Activated T-cell treated with anti-CD3 and anti-CD28 coated beads, Interleukin-2, amount 50 U/mL, for 4 hours (primary cell): ENCODE measurements at regions not wholly inside any gene's neighbourhood (a gene's known extent, or its start where the extent isn't known, plus 50 kb on each side); places are given as distances from the start of the nearest gene placed in this dataset.
A peak's percentile ranks its signal among the peaks of the same experiment; 100 is the strongest.
"Not testable (repeated sequence)": the region's sequence is repeated elsewhere in the genome, so short reads cannot be mapped to it uniquely, and the experiment has no call there.

Experiments used
- ATAC-seq, 2 donors: fragments of 200-7000 bp; cut with Tn5 transposase; one replicate each; pipeline ENCODE4 v1.10.0; 2021
- DNase-seq: peaks from one replicate; pipeline ENCODE4 v3.0.0-alpha.2; 2020
- H3K27me3 Mint-ChIP-seq: one replicate; pipeline ENCODE4 v1.8.0; 2021; ENCODE audit warnings: low read depth, mixed read lengths
- H3K36me3 Mint-ChIP-seq: one replicate; pipeline ENCODE4 v1.8.0; 2022; ENCODE audit warnings: mixed read lengths; ENCODE audit not compliant: insufficient read depth
- H3K4me1 Mint-ChIP-seq: one replicate; pipeline ENCODE4 v1.8.0; 2021; ENCODE audit warnings: low read depth, mixed read lengths
- H3K4me3 Mint-ChIP-seq: one replicate; pipeline ENCODE4 v1.8.0; 2021; ENCODE audit warnings: mild to moderate bottlenecking, moderate library complexity, mixed read lengths
- H3K9me3 Mint-ChIP-seq: one replicate; pipeline ENCODE4 v1.8.0; 2021; ENCODE audit warnings: mixed read lengths

DNA sequence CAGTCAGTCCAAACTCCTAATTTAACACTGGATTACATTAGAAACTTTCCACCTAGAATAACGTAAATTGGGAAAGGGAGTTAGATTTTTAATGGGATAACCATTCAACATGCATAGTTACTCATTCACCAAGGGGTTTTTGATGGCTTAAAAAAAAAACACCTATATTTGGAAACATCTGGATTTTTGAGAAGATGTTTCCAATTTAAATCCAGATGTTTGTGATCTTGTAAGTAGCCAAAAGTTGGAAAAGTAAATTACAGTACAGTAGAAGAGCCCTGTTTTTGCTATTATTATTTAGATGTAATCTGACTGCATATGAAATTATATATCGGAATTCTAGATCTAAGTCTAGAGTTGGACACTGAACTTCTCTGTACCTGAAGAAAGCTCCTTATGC lies 478.2 kb downstream of the CD83 start:
- Mint-ChIP-seq H3K4me1 (peaks cover 6% of the 10 kb centered on the region), H3K9me3 (no peaks in the 10 kb centered on the region), H3K4me3 (no peak overlapping the region), H3K27me3 (no peaks in the 10 kb centered on the region), H3K36me3 (no peaks in the 10 kb centered on the region)
- ATAC-seq: no peak
- no peak for DNase-seq

DNA sequence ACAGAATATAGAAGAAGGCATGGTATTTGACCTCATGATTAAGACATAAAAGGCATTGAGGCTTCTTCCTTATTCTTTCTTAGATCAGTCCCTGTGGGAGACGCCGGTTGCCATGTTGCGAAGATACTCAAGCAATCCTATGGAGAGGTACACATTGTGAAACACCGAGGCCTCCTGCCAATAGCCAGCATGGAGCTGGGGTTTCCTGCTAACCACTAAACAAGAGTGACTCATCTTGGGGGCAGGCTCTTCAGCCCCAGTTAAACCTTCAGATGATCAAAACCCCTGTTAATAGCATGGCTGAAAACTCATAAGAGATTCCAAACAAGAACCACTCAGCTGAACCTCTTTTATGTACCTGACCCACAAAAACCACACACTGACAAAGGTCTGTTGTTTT lies 478.8 kb downstream of the CD83 start:
- Mint-ChIP-seq H3K36me3 (no peaks in the 10 kb centered on the region), H3K4me1 (peaks cover 6% of the 10 kb centered on the region), H3K9me3 (no peaks in the 10 kb centered on the region), H3K4me3 (no peak overlapping the region), H3K27me3 (no peaks in the 10 kb centered on the region)
- peak; percentile 67 to 72 for ATAC-seq
- no peak for DNase-seq

DNA sequence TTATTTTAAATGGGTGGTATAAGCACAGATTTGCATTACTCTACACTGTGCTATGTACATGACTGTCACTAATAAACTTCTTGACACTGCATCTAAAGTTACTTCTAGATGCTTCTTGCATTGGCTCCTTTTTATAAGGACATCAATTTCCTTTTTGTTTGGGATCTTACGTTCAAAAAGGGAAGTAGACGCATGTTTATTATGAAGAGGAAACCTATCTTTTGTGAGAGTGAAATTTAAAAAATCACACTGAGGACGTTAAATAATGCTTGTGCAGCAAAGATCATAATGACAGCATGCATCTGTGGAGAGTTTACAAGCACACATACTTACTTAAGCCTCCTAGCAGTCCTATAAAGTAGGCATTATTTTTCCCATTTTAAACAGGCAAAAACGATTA lies 479.5 kb downstream of the CD83 start:
- H3K27me3 Mint-ChIP-seq: no peaks in the 10 kb centered on the region

DNA sequence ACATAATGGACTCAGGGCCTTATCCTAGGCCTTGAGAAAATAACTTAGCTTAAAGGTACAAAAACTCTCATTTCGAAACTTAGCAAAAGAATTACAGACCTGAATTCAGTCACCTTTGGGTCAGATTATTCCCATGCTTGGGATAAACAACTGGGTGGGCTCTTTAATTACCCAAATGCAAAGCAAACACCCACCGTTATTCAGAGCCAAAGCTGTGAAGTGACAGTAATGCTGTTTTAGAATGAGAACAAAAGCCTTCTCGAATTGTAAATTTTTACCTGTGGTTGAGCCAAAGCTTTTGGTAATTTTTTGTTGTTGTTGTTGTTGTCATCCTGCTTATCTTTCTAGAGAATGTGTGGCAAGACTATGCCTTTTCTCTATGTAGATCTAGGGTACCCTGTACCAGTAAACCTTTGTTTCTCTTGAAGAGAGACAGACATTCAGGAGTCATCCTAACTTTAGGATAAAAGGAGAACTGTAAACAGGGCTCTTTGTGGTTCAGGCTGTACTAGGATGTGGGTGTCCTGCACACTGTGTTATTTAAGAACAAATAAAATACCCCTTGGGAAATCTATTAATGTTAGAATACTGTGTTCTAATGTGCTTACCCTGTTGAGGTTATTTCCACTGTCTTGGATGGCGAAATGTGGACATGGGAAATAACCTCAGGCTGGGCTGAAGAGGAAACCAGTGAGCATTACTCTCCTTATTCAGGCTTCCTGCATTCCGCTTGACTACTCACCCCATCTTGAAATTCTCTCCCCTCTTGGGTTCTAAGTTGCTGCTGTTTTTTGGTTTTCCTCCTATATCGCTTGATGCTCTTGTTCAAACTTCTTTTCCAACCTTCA lies 480.7 kb downstream of the CD83 start:
- Mint-ChIP-seq H3K4me1 (peaks cover 6% of the 10 kb centered on the region), H3K27me3 (no peaks in the 10 kb centered on the region), H3K4me3 (no peak overlapping the region), H3K9me3 (no peaks in the 10 kb centered on the region), H3K36me3 (no peaks in the 10 kb centered on the region)
- no peak for DNase-seq
- no peak for ATAC-seq

More for the DNA sequence above, 479.5 kb downstream of the CD83 start:
- no peak for ATAC-seq
- Mint-ChIP-seq H3K9me3 (no peaks in the 10 kb centered on the region), H3K36me3 (no peaks in the 10 kb centered on the region), H3K4me3 (no peak overlapping the region), H3K4me1 (peaks cover 6% of the 10 kb centered on the region)
- no peak for DNase-seq

DNA sequence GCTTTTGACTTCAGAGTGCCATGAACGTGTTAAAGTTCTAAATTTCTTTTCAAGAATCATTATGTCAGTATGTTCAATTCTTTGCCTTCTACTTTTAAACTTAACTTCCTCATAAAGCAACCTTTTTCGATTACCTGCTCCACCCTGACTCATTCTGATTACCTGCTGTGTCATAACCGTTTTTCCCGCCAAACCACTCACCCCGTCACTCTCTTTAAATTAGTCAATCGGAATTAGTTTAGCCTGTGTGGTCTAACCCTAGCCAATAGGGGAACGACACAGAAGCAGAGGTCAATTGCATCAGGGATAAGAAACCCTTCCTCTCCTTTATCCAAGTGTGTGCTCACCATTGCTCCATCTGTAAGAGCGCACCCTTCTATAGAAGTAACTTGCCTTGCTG lies 482.7 kb downstream of the CD83 start:
- not testable (repeated sequence) for H3K27me3 Mint-ChIP-seq, H3K9me3 Mint-ChIP-seq, H3K4me1 Mint-ChIP-seq, H3K36me3 Mint-ChIP-seq, H3K4me3 Mint-ChIP-seq, DNase-seq, ATAC-seq

DNA sequence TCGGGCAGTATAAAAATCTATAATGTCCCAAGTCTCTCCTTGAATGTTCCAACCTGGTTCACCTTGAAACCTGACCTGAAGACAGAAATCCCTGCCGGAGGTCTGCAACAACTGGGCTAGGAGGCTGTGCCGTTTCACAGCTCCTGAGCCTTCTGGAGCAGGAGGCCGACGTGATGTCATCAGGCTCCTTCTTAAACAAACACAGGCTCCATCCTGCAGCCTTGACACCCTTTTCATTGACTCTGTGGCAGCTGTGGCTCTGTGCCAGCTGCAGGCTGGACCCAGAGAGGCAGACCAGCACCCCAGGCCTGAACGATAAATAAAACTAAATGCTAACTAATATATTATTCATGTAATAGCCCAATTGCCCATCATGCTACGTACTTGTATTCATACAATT lies 483.9 kb downstream of the CD83 start:
- DNase-seq (no peak), ATAC-seq (no peak)
- Mint-ChIP-seq H3K27me3 (no peaks in the 10 kb centered on the region), H3K4me3 (no peak overlapping the region), H3K36me3 (no peaks in the 10 kb centered on the region), H3K9me3 (no peaks in the 10 kb centered on the region), H3K4me1 (peaks cover 4% of the 10 kb centered on the region)

DNA sequence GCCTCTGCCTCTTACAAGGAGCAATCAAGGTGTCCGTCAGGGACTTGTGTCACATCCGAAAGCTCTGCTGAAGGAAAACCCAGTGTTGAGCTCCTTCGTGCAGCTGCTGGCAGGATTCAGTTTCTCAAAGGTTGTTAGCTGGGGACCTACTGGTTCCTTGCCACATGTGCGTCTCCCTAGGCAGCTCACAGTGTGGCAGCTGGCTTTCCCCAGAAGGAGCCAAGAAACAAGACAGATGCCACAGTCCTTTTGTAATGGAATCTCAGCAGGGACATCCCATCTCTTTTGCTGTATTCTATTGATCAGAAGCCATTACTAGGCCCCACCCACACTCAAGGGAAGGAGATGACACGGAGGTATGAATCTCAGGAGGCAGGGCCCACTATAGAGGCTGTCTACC lies 488.8 kb downstream of the CD83 start:
- Mint-ChIP-seq H3K4me1 (no peaks in the 10 kb centered on the region), H3K9me3 (no peaks in the 10 kb centered on the region), H3K27me3 (no peaks in the 10 kb centered on the region)

DNA sequence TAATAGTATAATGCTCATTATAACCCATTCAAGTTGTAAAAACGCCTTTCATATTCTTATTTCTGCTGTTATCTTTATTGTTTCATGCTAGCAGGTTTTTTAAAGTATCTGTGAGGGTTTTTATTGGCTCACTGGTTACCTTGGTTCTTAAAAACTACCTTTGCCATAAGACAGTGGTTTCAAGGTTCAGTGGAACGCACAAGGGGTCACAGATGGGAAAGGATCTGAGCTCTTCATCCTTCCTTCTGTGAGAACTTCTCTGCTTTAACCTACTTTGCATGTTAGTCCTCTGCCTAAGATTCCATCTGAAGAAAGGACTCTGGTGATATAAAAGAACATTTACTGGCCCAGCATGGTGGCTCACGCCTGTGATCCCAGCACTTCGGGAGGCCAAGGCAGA lies 492.6 kb downstream of the CD83 start:
- DNase-seq: no peak
- no peaks in the 10 kb centered on the region for H3K4me1 Mint-ChIP-seq
- H3K27me3 Mint-ChIP-seq: no peaks in the 10 kb centered on the region
- H3K4me3 Mint-ChIP-seq: no peak overlapping the region
- no peaks in the 10 kb centered on the region for H3K36me3 Mint-ChIP-seq
- no peak for ATAC-seq
- H3K9me3 Mint-ChIP-seq: no peaks in the 10 kb centered on the region

More for the DNA sequence above, 488.8 kb downstream of the CD83 start:
- Mint-ChIP-seq H3K36me3 (no peaks in the 10 kb centered on the region), H3K4me3 (no peak overlapping the region)
- DNase-seq (no peak), ATAC-seq (no peak)

DNA sequence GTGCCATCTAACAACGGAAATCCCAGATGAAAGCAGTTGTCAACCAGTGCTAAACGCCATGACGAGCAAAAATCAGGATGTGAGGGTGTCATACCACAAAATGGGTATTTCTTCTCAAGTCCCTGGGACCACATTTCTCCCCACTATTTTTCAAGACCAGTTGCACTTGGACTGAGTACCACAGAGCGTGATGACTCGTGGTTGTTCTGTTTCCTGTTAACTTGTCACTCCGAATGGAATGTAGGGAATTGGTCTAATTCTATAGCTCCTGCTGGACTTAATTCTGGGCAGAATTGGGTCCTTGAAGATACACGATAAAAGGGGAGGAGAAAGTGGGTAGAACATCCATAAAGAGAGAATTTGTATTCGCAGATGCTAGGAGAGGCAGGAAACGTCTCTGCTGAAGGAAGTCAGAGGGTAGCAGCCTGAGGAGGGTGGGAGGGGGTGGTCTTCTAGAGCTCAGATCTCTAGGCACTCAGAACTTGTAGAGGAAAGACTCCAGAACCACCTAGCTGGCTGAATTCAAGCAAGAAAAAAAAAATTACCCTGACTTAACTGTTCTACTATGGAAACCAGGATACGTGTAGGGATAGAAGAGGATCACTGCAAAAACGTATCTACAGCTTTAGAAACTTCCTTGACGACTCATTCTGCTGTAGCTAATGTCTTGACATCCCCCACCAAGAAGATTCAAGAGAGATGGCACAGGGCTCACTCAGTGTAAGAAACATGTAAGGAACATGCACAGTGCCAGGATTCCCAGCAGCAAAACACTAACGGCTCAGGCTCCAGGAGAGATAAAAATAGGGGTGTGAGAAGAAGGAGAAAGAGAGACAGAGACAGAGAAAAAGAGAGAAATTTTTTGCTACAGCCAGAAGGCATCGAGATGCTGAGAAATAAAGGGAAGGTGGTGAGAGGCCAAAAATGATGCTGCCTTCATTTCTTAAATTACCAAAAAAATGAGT lies 494.7 kb downstream of the CD83 start:
- ATAC-seq (no peak), DNase-seq (no peak)
- no peak overlapping the region for H3K4me3 Mint-ChIP-seq
- H3K36me3 Mint-ChIP-seq: no peaks in the 10 kb centered on the region
- H3K4me1 Mint-ChIP-seq: no peaks in the 10 kb centered on the region
- H3K27me3 Mint-ChIP-seq: no peaks in the 10 kb centered on the region
- peaks cover 5% of the 10 kb centered on the region for H3K9me3 Mint-ChIP-seq

DNA sequence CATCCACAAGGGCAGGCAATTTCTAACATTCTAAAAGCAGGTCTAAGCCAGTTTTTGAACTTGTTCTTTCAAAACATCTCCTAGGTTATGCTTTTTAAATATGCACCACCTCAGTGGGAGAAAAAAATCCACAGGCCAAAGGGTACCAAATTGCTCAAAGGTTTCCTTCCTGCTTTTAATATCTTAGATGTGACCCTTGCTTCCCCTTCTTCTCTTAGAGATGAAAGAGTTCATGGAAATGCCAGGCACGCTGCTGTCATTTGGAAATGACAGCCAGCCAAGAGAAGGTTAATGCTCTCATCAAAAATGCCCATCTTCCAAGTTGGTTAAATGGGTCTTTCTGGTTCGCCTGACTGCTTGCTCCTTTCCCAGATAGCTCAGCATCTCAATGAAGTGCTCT lies 497.1 kb downstream of the CD83 start:
- Mint-ChIP-seq H3K27me3 (no peaks in the 10 kb centered on the region), H3K9me3 (peaks cover 5% of the 10 kb centered on the region), H3K36me3 (no peaks in the 10 kb centered on the region), H3K4me1 (no peaks in the 10 kb centered on the region), H3K4me3 (no peak overlapping the region)
- ATAC-seq (no peak), DNase-seq (no peak)

DNA sequence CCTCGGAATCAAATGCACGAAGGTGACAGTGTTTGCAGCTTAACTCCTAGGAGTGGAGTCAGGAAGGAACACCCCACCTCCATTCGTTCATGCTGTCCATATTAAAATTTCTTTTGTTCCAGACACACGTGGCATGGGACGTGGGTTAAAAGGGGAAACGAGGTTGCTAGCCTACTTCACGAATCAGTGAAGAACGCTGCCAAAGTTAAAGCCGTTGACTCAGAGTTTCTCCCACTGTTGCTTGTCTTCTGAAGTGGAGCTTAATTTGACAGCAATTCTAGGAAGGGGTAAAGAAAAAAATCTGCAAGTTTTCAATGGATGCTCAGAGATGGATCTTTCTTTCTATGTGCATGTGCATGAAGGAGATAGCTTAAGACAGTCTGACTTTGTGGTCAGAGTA lies 499.1 kb downstream of the CD83 start:
- ATAC-seq (no peak), DNase-seq (no peak)
- Mint-ChIP-seq H3K36me3 (no peaks in the 10 kb centered on the region), H3K4me3 (no peak overlapping the region), H3K9me3 (peaks cover 5% of the 10 kb centered on the region), H3K27me3 (no peaks in the 10 kb centered on the region), H3K4me1 (peaks cover 3% of the 10 kb centered on the region)

DNA sequence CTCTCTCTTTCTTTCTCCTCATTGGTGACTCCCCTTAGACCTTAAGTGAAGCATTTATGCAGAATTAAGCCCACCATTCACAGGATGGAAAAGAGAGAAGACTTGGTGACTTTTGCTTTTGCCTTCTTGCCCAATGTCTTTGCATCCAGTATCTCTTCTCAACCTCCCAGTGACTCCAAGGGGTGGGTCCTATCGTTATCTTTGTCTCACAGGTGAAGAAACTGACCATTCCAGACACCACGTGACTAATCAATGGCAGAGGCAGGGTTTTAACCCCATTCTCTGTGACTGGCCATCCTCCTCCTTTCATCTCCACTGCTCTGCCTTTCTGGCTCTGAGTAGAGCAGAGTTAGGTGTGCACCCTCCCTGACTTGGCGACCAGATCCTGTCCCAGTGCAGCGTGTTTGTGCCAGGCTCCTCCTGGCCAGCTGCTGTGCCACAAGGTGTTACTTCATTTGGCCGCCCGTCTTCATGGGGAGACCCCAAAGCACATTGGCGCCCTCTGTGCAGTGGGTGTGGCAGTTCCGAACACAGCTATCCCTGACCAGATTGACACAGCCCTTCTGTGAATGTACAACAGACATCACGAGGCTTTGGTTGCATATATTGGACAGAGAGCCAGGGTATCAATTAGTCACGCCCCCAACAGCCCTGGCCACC lies 501.3 kb downstream of the CD83 start:
- peaks cover 16% of the 10 kb centered on the region for H3K4me1 Mint-ChIP-seq
- no peaks in the 10 kb centered on the region for H3K36me3 Mint-ChIP-seq
- peaks cover 5% of the 10 kb centered on the region for H3K9me3 Mint-ChIP-seq
- H3K4me3 Mint-ChIP-seq: no peak overlapping the region
- no peaks in the 10 kb centered on the region for H3K27me3 Mint-ChIP-seq
- ATAC-seq (no peak), DNase-seq (no peak)

DNA sequence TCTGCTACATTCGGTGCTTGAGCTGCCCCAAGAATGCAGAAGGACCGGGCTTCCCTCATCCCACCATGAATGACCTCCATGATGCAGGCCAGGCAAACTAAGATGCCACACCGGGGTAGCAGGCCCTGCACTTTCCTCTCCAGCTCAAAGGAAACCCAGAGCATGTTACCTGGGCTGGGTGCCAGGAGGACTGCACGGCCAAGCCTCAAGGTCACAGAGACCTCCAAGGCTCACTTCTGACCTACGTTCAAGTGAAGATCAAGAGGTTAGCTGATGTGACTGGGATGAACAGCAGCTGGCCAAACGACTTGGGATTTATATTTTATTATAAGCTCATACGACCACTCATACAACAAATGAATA lies 501.8 kb downstream of the CD83 start:
- ATAC-seq: no peak
- H3K36me3 Mint-ChIP-seq: no peaks in the 10 kb centered on the region
- H3K9me3 Mint-ChIP-seq: peaks cover 5% of the 10 kb centered on the region
- H3K27me3 Mint-ChIP-seq: no peaks in the 10 kb centered on the region
- DNase-seq: no peak
- peaks cover 16% of the 10 kb centered on the region for H3K4me1 Mint-ChIP-seq
- no peak overlapping the region for H3K4me3 Mint-ChIP-seq

DNA sequence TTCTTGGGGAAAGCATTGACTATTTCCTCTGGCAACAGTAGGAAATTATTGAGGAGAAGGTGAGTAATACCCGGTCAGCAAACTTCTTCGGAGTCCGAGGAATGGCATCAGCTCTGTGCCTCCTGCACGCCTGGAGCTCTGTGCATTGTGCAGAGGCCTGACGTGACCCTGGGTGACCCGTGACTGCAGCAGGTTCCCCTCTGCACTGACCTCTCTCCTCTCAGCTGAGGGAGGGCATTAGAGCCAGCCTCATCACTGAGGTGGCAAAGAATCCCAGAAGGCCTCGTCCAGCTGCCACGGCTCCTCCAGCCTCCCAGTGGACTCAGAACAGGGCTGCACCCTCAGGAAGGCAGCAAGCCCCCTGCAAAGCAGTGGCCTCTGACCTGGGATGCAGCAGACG lies 502.9 kb downstream of the CD83 start:
- Mint-ChIP-seq H3K9me3 (peaks cover 2% of the 10 kb centered on the region), H3K27me3 (no peaks in the 10 kb centered on the region), H3K36me3 (no peaks in the 10 kb centered on the region), H3K4me3 (no peak overlapping the region), H3K4me1 (peaks cover 19% of the 10 kb centered on the region)
- DNase-seq: no peak
- no peak for ATAC-seq
